GM18858 (cell line): ENCODE measurements at regions not wholly inside any gene's neighbourhood (a gene's known extent, or its start where the extent isn't known, plus 50 kb on each side); places are given as distances from the start of the nearest gene placed in this dataset.
"Not testable (repeated sequence)": the region's sequence is repeated elsewhere in the genome, so short reads cannot be mapped to it uniquely, and the experiment has no call there.

Source experiments
- ATAC-seq: cut with Tn5 transposase; IDR thresholded peaks from one replicate; pipeline ENCODE4 v1.9.1; 2021; ENCODE audit not compliant: unreplicated experiment

GRCh38 chr1:79777481-79778219 lies 771.1 kb upstream of the ADGRL4 start:
- peak; percentile 100 for ATAC-seq

GRCh38 chr1:79775402-79775801 lies 768.9 kb upstream of the ADGRL4 start:
- no peak for ATAC-seq

GRCh38 chr1:79773385-79773784 lies 766.9 kb upstream of the ADGRL4 start:
- no peak for ATAC-seq

GRCh38 chr1:79762461-79762860 lies 755.9 kb upstream of the ADGRL4 start:
- no peak for ATAC-seq

GRCh38 chr1:79760531-79760930 lies 754.0 kb upstream of the ADGRL4 start:
- no peak for ATAC-seq

- no peak for ATAC-seq
Measured at GRCh38 chr1:79749607-79750006, 743.1 kb upstream of the ADGRL4 start.

GRCh38 chr1:79745929-79746328 lies 739.4 kb upstream of the ADGRL4 start:
- no peak for ATAC-seq

- no peak for ATAC-seq
Measured at GRCh38 chr1:79744746-79745145, 738.2 kb upstream of the ADGRL4 start.

GRCh38 chr1:79741720-79742421 lies 735.3 kb upstream of the ADGRL4 start:
- ATAC-seq: peak; percentile 83

- ATAC-seq: no peak
Measured at GRCh38 chr1:79738101-79738500, 731.6 kb upstream of the ADGRL4 start.

GRCh38 chr1:79737193-79737592 lies 730.7 kb upstream of the ADGRL4 start:
- no peak for ATAC-seq

- ATAC-seq: no peak
Measured at GRCh38 chr1:79732950-79733349, 726.4 kb upstream of the ADGRL4 start.

GRCh38 chr1:79726911-79727310 lies 720.4 kb upstream of the ADGRL4 start:
- no peak for ATAC-seq

- ATAC-seq: no peak
Measured at GRCh38 chr1:79726321-79726720, 719.8 kb upstream of the ADGRL4 start.

- no peak for ATAC-seq
Measured at GRCh38 chr1:79716447-79716846, 709.9 kb upstream of the ADGRL4 start.

GRCh38 chr1:79714664-79715063 lies 708.1 kb upstream of the ADGRL4 start:
- ATAC-seq: no peak

GRCh38 chr1:79711001-79711431 lies 704.5 kb upstream of the ADGRL4 start:
- peak; percentile 94 for ATAC-seq

GRCh38 chr1:79708646-79709265 lies 702.2 kb upstream of the ADGRL4 start:
- no peak for ATAC-seq

- ATAC-seq: no peak
Measured at GRCh38 chr1:79705218-79705617, 698.7 kb upstream of the ADGRL4 start.

GRCh38 chr1:79704067-79704466 lies 697.5 kb upstream of the ADGRL4 start:
- ATAC-seq: no peak

GRCh38 chr1:79702336-79702999 lies 695.9 kb upstream of the ADGRL4 start:
- not testable (repeated sequence) for ATAC-seq
